ENCODE measurements at regions not wholly inside any gene's neighbourhood (a gene's known extent, or its start where the extent isn't known, plus 50 kb on each side); places are given as distances from the start of the nearest gene placed in this dataset.

DNA sequence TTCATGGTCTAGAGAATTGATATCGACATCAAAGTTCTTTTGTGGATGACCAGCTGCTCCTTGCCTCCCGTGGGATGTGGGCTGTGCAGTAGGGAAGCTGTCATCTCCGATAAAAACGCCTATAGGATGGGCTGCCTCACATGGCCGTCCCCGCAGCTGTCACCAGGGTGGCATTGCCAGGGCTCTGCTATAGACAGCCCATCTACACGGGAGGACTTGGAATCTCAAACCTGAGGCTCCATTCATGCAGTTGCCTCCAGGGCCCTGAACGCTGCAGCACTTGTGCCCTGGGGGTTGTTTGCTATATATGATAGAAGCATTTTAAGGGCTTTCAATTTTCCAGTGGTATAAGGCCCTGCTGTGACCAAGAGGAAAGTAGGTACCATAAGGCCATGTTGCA, 183.1 kb downstream of the MYCN start:
- DNase-seq (ENCODE audit: low spot score) = no peak

DNA sequence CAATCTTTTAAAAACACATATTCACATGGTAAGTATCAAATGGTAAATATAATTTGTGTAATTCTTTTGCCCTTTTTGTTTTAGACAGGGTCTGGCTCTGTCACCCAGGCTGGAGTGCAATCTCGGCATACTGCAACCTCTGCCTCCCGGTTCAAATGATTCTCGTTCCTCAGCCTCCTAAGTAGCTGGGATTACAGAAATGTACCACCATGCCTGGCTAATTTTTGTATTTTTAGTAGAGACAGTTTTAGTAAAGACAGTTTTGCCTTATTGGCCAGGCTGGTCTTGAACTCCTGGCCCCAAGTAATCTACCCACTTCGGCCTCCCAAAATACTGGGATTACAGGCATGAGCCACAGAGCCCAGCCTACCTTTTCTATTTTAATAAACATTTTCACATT, 182.2 kb downstream of the MYCN start:
- H3K27me3 ChIP-seq (replicated peaks; ENCODE audit: insufficient read depth) = no peaks in the 10 kb centered on the region
- H3K9me3 ChIP-seq = no peaks in the 10 kb centered on the region
- no peak overlapping the region for H3K27ac ChIP-seq
- no peaks in the 10 kb centered on the region for H3K4me1 ChIP-seq (ENCODE audit: control insufficient read depth in 1 of 2, low read depth in 2 of 2)
- H3K36me3 ChIP-seq = no peaks in the 10 kb centered on the region
- H3K4me3 ChIP-seq = no peak overlapping the region
- DNase-seq (ENCODE audit: low spot score) (no peak), ATAC-seq (ENCODE audit: insufficient number of reproducible peaks, low FRiP score, low read depth) (no peak)
- TF ChIP-seq, protein P1, sequence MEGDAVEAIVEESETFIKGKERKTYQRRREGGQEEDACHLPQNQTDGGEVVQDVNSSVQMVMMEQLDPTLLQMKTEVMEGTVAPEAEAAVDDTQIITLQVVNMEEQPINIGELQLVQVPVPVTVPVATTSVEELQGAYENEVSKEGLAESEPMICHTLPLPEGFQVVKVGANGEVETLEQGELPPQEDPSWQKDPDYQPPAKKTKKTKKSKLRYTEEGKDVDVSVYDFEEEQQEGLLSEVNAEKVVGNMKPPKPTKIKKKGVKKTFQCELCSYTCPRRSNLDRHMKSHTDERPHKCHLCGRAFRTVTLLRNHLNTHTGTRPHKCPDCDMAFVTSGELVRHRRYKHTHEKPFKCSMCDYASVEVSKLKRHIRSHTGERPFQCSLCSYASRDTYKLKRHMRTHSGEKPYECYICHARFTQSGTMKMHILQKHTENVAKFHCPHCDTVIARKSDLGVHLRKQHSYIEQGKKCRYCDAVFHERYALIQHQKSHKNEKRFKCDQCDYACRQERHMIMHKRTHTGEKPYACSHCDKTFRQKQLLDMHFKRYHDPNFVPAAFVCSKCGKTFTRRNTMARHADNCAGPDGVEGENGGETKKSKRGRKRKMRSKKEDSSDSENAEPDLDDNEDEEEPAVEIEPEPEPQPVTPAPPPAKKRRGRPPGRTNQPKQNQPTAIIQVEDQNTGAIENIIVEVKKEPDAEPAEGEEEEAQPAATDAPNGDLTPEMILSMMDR (IDR thresholded peaks at IDR 0.05) = no peak

More for the DNA sequence above, 183.1 kb downstream of the MYCN start:
- H3K27me3 ChIP-seq (replicated peaks; ENCODE audit: insufficient read depth) = no peaks in the 10 kb centered on the region
- no peak overlapping the region for H3K4me3 ChIP-seq
- H3K4me1 ChIP-seq (ENCODE audit: control insufficient read depth in 1 of 2, low read depth in 2 of 2) = no peaks in the 10 kb centered on the region
- H3K9me3 ChIP-seq = no peaks in the 10 kb centered on the region
- no peak overlapping the region for H3K27ac ChIP-seq
- H3K36me3 ChIP-seq = no peaks in the 10 kb centered on the region
- no peak for ATAC-seq (ENCODE audit: insufficient number of reproducible peaks, low FRiP score, low read depth)
- TF ChIP-seq, protein P1 (IDR thresholded peaks at IDR 0.05) = no peak

DNA sequence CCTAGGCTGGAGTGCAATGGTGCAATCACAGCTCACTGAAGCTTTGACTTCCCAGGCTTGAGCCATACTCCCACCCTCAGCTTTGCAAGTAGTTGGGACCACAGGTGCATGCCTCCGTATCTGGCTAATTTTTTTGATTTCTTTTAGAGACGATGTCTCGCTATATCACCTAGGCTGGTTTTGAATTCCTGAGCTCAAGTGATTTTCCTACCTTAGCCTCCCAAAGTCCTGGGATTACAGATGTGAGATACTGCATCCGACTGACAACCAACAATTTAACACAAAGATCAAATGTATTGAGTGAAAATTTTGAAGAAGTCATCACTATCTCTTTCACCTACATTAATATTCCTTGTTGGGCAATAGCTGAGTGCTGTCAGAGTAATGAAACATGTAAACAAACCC, 181.6 kb downstream of the MYCN start:
- no peak for ATAC-seq (ENCODE audit: insufficient number of reproducible peaks, low FRiP score, low read depth)
- DNase-seq (ENCODE audit: low spot score) = no peak
- Histone ChIP-seq H3K27me3 (replicated peaks; ENCODE audit: insufficient read depth) (no peaks in the 10 kb centered on the region), H3K9me3 (no peaks in the 10 kb centered on the region), H3K4me3 (no peak overlapping the region), H3K36me3 (no peaks in the 10 kb centered on the region), H3K27ac (no peak overlapping the region), H3K4me1 (ENCODE audit: control insufficient read depth in 1 of 2, low read depth in 2 of 2) (no peaks in the 10 kb centered on the region)
- TF ChIP-seq, protein P1 (IDR thresholded peaks at IDR 0.05) = no peak

DNA sequence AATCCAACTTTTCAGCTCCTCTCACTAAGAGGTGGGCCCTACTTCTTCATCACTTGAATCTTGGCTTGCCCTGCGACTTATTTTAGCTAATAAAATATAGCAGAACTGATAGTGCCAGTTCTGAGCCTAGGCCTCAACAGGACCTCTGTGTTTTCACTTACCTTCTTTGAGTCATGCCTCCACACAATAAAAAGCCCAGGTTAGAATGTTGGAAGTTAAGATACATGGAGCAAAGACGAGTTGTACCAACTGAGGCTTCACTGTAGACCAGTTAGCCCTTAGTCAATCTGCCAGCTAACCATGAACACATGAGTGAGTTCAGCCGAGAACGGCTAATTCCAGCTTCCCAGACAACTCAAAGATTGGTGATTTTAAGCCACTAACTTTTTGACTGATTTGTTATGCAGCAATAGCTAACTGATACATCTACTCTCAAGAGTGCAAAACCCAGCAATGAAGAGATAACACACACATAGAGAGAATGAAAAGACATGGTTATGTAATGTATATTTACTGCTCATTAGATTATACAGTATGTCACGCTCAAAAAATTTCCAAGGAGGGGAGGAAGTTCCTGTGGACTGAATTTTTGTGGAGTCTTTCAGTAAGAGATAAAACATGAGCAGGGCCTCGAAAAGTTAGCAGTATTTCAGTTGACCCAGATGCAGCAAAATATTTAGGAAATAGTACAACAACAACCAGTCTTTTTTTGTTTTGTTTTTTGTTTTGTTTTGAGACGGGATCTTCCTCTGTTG, 181.1 kb downstream of the MYCN start:
- no peak overlapping the region for H3K4me3 ChIP-seq
- H3K9me3 ChIP-seq = no peaks in the 10 kb centered on the region
- no peaks in the 10 kb centered on the region for H3K36me3 ChIP-seq
- H3K27ac ChIP-seq = no peak overlapping the region
- no peaks in the 10 kb centered on the region for H3K27me3 ChIP-seq (replicated peaks; ENCODE audit: insufficient read depth)
- TF ChIP-seq, protein P1 (IDR thresholded peaks at IDR 0.05) = no peak
- DNase-seq (ENCODE audit: low spot score) (no peak), ATAC-seq (ENCODE audit: insufficient number of reproducible peaks, low FRiP score, low read depth) (no peak)
- no peaks in the 10 kb centered on the region for H3K4me1 ChIP-seq (ENCODE audit: control insufficient read depth in 1 of 2, low read depth in 2 of 2)

DNA sequence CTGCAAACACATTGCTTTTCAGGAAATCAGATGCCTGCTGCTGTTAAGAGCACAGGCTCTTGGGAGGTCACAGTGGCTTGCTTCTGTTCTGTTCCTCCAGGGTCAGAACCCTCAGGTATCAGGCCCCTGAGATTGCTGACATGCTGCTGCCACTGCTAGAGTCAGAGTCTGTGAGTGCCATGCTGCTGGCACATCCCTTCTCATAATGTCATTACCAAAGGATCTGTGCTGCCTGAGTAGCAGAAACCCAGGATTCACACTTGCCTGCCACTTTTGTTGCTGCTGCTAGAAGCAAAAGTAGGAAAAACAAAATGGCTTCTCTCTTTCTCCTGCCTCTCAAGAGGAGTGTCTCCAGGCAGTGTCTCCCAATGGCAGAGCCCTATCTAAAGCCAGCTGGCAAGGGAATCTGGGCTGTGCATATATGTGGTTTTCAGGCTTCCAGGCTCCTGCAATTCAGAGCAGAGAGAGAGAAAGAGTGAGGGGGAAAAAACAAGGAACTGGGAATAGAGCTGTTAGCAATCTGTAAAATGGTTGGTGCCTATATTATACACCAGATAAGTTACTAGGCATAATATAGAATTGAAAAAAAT, 180.3 kb downstream of the MYCN start:
- Histone ChIP-seq H3K36me3 (no peaks in the 10 kb centered on the region), H3K27me3 (replicated peaks; ENCODE audit: insufficient read depth) (no peaks in the 10 kb centered on the region), H3K4me1 (ENCODE audit: control insufficient read depth in 1 of 2, low read depth in 2 of 2) (no peaks in the 10 kb centered on the region), H3K4me3 (no peak overlapping the region), H3K27ac (no peak overlapping the region), H3K9me3 (no peaks in the 10 kb centered on the region)
- TF ChIP-seq, protein P1 (IDR thresholded peaks at IDR 0.05) = no peak
- no peak for DNase-seq (ENCODE audit: low spot score)
- no peak for ATAC-seq (ENCODE audit: insufficient number of reproducible peaks, low FRiP score, low read depth)
